ENCODE measurements at regions not wholly inside any gene's neighbourhood (a gene's known extent, or its start where the extent isn't known, plus 50 kb on each side); places are given as distances from the start of the nearest gene placed in this dataset.

- TF ChIP-seq CTCF (IDR thresholded peaks at IDR 0.05; ENCODE audit: extremely low read depth in 1 of 2, insufficient read depth in 1 of 2, low read depth in 1 of 2, low read length in 2 of 2) (no peak), EZH2 (IDR thresholded peaks at IDR 0.05; ENCODE audit: borderline replicate concordance, low read depth, low read length, severe bottlenecking) (no peak), POLR2A (IDR thresholded peaks at IDR 0.05; ENCODE audit: low read depth, low read length) (no peak)
Measured at GRCh38 chr13:47474326-47474725, 526.7 kb downstream of the SUCLA2 start.
